Right cardiac atrium (tissue), 5 donors: ENCODE measurements at regions not wholly inside any gene's neighbourhood (a gene's known extent, or its start where the extent isn't known, plus 50 kb on each side); places are given as distances from the start of the nearest gene placed in this dataset.
"Not testable (repeated sequence)": the region's sequence is repeated elsewhere in the genome, so short reads cannot be mapped to it uniquely, and the experiment has no call there.

Experiments
- ATAC-seq, 2 donors: fragments of 200-7000 bp; cut with Tn5 transposase; one replicate each; pipeline versions ENCODE4 v1.8.0 to v1.9.1; 2020; ENCODE audit warnings: moderate library complexity in 2 of 2, mild to moderate bottlenecking in 1 of 2
- DNase-seq, 3 donors: peaks; one replicate each; pipeline ENCODE4 v3.0.0-alpha.2; 2020
- H3K27ac ChIP-seq: one replicate; pipeline ENCODE4 v1.5.1; 2013; ENCODE audit warnings: mild to moderate bottlenecking, low read length, control low read depth, moderate library complexity
- H3K27me3 ChIP-seq: one replicate; pipeline ENCODE4 v1.6.1; 2013; ENCODE audit not compliant: control insufficient read depth, insufficient read depth
- H3K4me1 ChIP-seq: one replicate; pipeline ENCODE4 v1.6.1; 2013; ENCODE audit warnings: low read length; ENCODE audit not compliant: control insufficient read depth, insufficient read depth
- H3K4me3 ChIP-seq: one replicate; pipeline ENCODE4 v1.5.1; 2013; ENCODE audit warnings: low read length, control low read depth
- H3K9me3 ChIP-seq: one replicate; pipeline ENCODE4 v1.6.1; 2013; ENCODE audit warnings: low read length; ENCODE audit not compliant: control insufficient read depth
- WGBS: extraction: QIAGEN DNeasy Blood & Tissue Kit; methylation state at CpG from one replicate; pipeline ENCODE4 v1.1.7; 2013; 5-methylcytosine and 5-hydroxymethylcytosine counted together
- intact Hi-C, 4 donors: fragments of 100-400 bp; cut with DNase I; formaldehyde crosslinking; loops; one replicate each; pipeline versions ENCODE4 v1.11.0 to v1.14.0; 2022 to 2023
- donor health status: healthy with polysubstance abuse.
- donor health status: DM: no; HTN: yes; CAD: no.
- donor health status: DM: no; HTN: no; CAD: no.
- donor health status: DM: no; HTN: yes; CAD: no; lungs with severe emphysema.
- donor health status: DM: yes; HTN: yes; CAD: no.

GRCh38 chr21:28402616-28402989, 590.1 kb downstream of the LTN1 start:
- no peaks in the 10 kb centered on the region for H3K4me1 ChIP-seq
- H3K27me3 ChIP-seq, result no peaks in the 10 kb centered on the region
- no peaks in the 10 kb centered on the region for H3K9me3 ChIP-seq
- intact Hi-C loops, result no loop called here
- H3K27ac ChIP-seq, result no peak overlapping the region
- ATAC-seq (no peak), DNase-seq (no peak)
- no peak overlapping the region for H3K4me3 ChIP-seq
- 51% methylated on average over 1 of the region's 1 CpG for WGBS

GRCh38 chr21:28397040-28397439, 595.6 kb downstream of the LTN1 start:
- intact Hi-C loops, result no loop called here
- no peak overlapping the region for H3K27ac ChIP-seq
- H3K4me3 ChIP-seq, result no peak overlapping the region
- no peaks in the 10 kb centered on the region for H3K27me3 ChIP-seq
- no peak for DNase-seq
- no peak for ATAC-seq
- H3K9me3 ChIP-seq, result no peaks in the 10 kb centered on the region
- no peaks in the 10 kb centered on the region for H3K4me1 ChIP-seq

GRCh38 chr21:28396421-28396820, 596.3 kb downstream of the LTN1 start:
- DNase-seq (no peak), ATAC-seq (no peak)
- Histone ChIP-seq H3K4me3 (no peak overlapping the region), H3K27me3 (no peaks in the 10 kb centered on the region), H3K27ac (no peak overlapping the region), H3K9me3 (no peaks in the 10 kb centered on the region), H3K4me1 (no peaks in the 10 kb centered on the region)
- WGBS, result 90% methylated on average over 5 of the region's 5 CpGs
- intact Hi-C loops, result no loop called here

GRCh38 chr21:28393279-28393678, 599.4 kb downstream of the LTN1 start:
- 86% methylated on average over 7 of the region's 7 CpGs for WGBS
- Histone ChIP-seq H3K4me1 (no peaks in the 10 kb centered on the region), H3K4me3 (no peak overlapping the region), H3K9me3 (no peaks in the 10 kb centered on the region), H3K27ac (no peak overlapping the region), H3K27me3 (no peaks in the 10 kb centered on the region)
- ATAC-seq, result no peak
- DNase-seq, result no peak
- intact Hi-C loops, result no loop called here

- WGBS, result 72% methylated on average over 3 of the region's 3 CpGs
- Histone ChIP-seq H3K27me3 (no peaks in the 10 kb centered on the region), H3K4me3 (no peak overlapping the region), H3K27ac (no peak overlapping the region), H3K9me3 (no peaks in the 10 kb centered on the region), H3K4me1 (no peaks in the 10 kb centered on the region)
- intact Hi-C loops, result no loop called here
- DNase-seq, result no peak
- no peak for ATAC-seq
Measured at GRCh38 chr21:28391938-28392849, 600.5 kb downstream of the LTN1 start.

GRCh38 chr21:28387220-28387619, 605.5 kb downstream of the LTN1 start:
- DNase-seq (no peak), ATAC-seq (no peak)
- Histone ChIP-seq H3K4me1 (no peaks in the 10 kb centered on the region), H3K27ac (no peak overlapping the region), H3K4me3 (no peak overlapping the region), H3K27me3 (no peaks in the 10 kb centered on the region), H3K9me3 (no peaks in the 10 kb centered on the region)
- intact Hi-C loops, result no loop called here
- WGBS, result 74% methylated on average over 1 of the region's 1 CpG

- ATAC-seq (no peak), DNase-seq (no peak)
- H3K4me3 ChIP-seq, result no peak overlapping the region
- no peaks in the 10 kb centered on the region for H3K27me3 ChIP-seq
- 93% methylated on average over 1 of the region's 1 CpG for WGBS
- no peaks in the 10 kb centered on the region for H3K4me1 ChIP-seq
- H3K9me3 ChIP-seq, result no peaks in the 10 kb centered on the region
- no peak overlapping the region for H3K27ac ChIP-seq
- intact Hi-C loops, result no loop called here
Measured at GRCh38 chr21:28385845-28386244, 606.8 kb downstream of the LTN1 start.

GRCh38 chr21:28381000-28381745, 611.5 kb downstream of the LTN1 start:
- intact Hi-C loops, result not testable (repeated sequence)

GRCh38 chr21:28380241-28380640, 612.4 kb downstream of the LTN1 start:
- Histone ChIP-seq H3K27ac (no peak overlapping the region), H3K4me1 (no peaks in the 10 kb centered on the region), H3K9me3 (no peaks in the 10 kb centered on the region), H3K27me3 (no peaks in the 10 kb centered on the region), H3K4me3 (no peak overlapping the region)
- no peak for DNase-seq
- no peak for ATAC-seq
- intact Hi-C loops, result no loop called here
- WGBS, result 76% methylated on average over 7 of the region's 7 CpGs

More at GRCh38 chr21:28381000-28381745, 611.5 kb downstream of the LTN1 start:
- H3K9me3 ChIP-seq, H3K4me3 ChIP-seq, H3K4me1 ChIP-seq, ATAC-seq, H3K27ac ChIP-seq, DNase-seq, H3K27me3 ChIP-seq: not testable (repeated sequence)
- WGBS, result 88% methylated on average over 2 of the region's 2 CpGs

- H3K4me3 ChIP-seq, result no peak overlapping the region
- ATAC-seq, result no peak
- H3K4me1 ChIP-seq, result no peaks in the 10 kb centered on the region
- H3K9me3 ChIP-seq, result no peaks in the 10 kb centered on the region
- no peak overlapping the region for H3K27ac ChIP-seq
- 86% methylated on average over 2 of the region's 2 CpGs for WGBS
- intact Hi-C loops, result no loop called here
- no peaks in the 10 kb centered on the region for H3K27me3 ChIP-seq
- DNase-seq, result no peak
Measured at GRCh38 chr21:28378026-28378425, 614.7 kb downstream of the LTN1 start.

GRCh38 chr21:28375708-28376385, 616.8 kb downstream of the LTN1 start:
- no peaks in the 10 kb centered on the region for H3K9me3 ChIP-seq
- DNase-seq (no peak), ATAC-seq (peak in 1 of 2 donors; percentile 35)
- WGBS, result 73% methylated on average over 2 of the region's 2 CpGs
- H3K27me3 ChIP-seq, result no peaks in the 10 kb centered on the region
- no peaks in the 10 kb centered on the region for H3K4me1 ChIP-seq
- intact Hi-C loops, result no loop called here
- no peak overlapping the region for H3K4me3 ChIP-seq
- H3K27ac ChIP-seq, result no peak overlapping the region
